Right lobe of liver (tissue), 4 donors: ENCODE measurements at regions not wholly inside any gene's neighbourhood (a gene's known extent, or its start where the extent isn't known, plus 50 kb on each side); places are given as distances from the start of the nearest gene placed in this dataset.

Experiments used
- POLR2A ChIP-seq: fragments of 450-650 bp; IDR thresholded peaks from one replicate; pipeline ENCODE4 v1.6.1; 2017; ENCODE audit warnings: antibody characterized with exemption, mild to moderate bottlenecking
- TF ChIP-seq, protein P1 (sequence below), 4 donors: fragments of 200-600 bp in 3 of 4; fragments of 450-650 bp in 1 of 4; IDR thresholded peaks; one replicate each; pipeline versions ENCODE4 v1.5.1 to v1.8.0; 2016 to 2022; ENCODE audit warnings: antibody characterized with exemption in 4 of 4, mild to moderate bottlenecking in 2 of 4
- donor health status: DM: no; HTN: no; CAD: no.
- donor health status: DM: no; HTN: no; CAD: no.
- donor health status: DM: no; HTN: yes; CAD: no.

GRCh38 chr3:10609134-10609533 lies 103.7 kb upstream of the ATP2B2 start:
- TF ChIP-seq, protein P1, sequence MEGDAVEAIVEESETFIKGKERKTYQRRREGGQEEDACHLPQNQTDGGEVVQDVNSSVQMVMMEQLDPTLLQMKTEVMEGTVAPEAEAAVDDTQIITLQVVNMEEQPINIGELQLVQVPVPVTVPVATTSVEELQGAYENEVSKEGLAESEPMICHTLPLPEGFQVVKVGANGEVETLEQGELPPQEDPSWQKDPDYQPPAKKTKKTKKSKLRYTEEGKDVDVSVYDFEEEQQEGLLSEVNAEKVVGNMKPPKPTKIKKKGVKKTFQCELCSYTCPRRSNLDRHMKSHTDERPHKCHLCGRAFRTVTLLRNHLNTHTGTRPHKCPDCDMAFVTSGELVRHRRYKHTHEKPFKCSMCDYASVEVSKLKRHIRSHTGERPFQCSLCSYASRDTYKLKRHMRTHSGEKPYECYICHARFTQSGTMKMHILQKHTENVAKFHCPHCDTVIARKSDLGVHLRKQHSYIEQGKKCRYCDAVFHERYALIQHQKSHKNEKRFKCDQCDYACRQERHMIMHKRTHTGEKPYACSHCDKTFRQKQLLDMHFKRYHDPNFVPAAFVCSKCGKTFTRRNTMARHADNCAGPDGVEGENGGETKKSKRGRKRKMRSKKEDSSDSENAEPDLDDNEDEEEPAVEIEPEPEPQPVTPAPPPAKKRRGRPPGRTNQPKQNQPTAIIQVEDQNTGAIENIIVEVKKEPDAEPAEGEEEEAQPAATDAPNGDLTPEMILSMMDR (IDR thresholded peaks at IDR 0.05), result no peak
- TF ChIP-seq POLR2A, result no peak
